H1 (cell line): ENCODE measurements at regions not wholly inside any gene's neighbourhood (a gene's known extent, or its start where the extent isn't known, plus 50 kb on each side); places are given as distances from the start of the nearest gene placed in this dataset.

Experiments used
- CTCF ChIA-PET: fragments of 300-600 bp; sonication (Branson Sonifier 250); formaldehyde crosslinking; loops from one replicate; lab custom pipeline; 2021; ENCODE audit not compliant: partially characterized antibody; lab: Charles Lee
- POLR2A ChIA-PET: fragments of 300-600 bp; sonication (Branson Sonifier 250); formaldehyde crosslinking; loops from one replicate; lab custom pipeline; 2021; ENCODE audit warnings: inconsistent platforms; ENCODE audit not compliant: partially characterized antibody; lab: Charles Lee
- DNase-seq, 2 experiments: peaks; one replicate each; pipeline versions ENCODE4 v3.0.0 to v3.0.0-alpha.2; 2010 to 2022; ENCODE audit warnings: low spot score in 2 of 2, low read depth in 1 of 2, mixed read lengths in 1 of 2
- FAIRE-seq: peaks from 2 replicates; lab custom pipeline; 2011; peaks lifted over from hg19 to GRCh38; lab: Jason Lieb, UNC
- H2AFZ ChIP-seq: 2 replicates; pipeline ENCODE4 v1.8.1; 2012; ENCODE audit warnings: low read length, inconsistent platforms
- H2AK5ac ChIP-seq: 2 replicates; pipeline ENCODE4 v1.6.1; 2013; ENCODE audit warnings: low read depth, low read length
- H2BK120ac ChIP-seq: replicated peaks from 2 replicates; pipeline ENCODE3; 2013; ENCODE audit warnings: low read depth, low read length, inconsistent platforms
- H2BK12ac ChIP-seq: 2 replicates; pipeline ENCODE4 v1.6.1; 2013; ENCODE audit warnings: low read depth, low read length
- H2BK15ac ChIP-seq: 2 replicates; pipeline ENCODE4 v1.6.1; 2013; ENCODE audit warnings: low read length
- H2BK20ac ChIP-seq: 2 replicates; pipeline ENCODE4 v1.6.1; 2013; ENCODE audit warnings: low read length
- H2BK5ac ChIP-seq: 2 replicates; pipeline ENCODE4 v1.6.1; 2013; ENCODE audit warnings: low read depth, low read length
- H3K14ac ChIP-seq: 2 replicates; pipeline ENCODE4 v1.6.1; 2013; ENCODE audit warnings: inconsistent platforms; ENCODE audit not compliant: insufficient read length
- H3K18ac ChIP-seq: 2 replicates; pipeline ENCODE4 v1.6.1; 2013; ENCODE audit warnings: low read length; ENCODE audit errors: extremely low read depth
- H3K23ac ChIP-seq: 2 replicates; pipeline ENCODE4 v1.6.1; 2013; ENCODE audit warnings: inconsistent platforms; ENCODE audit not compliant: insufficient read length
- H3K23me2 ChIP-seq: 2 replicates; pipeline ENCODE4 v1.6.1; 2013; ENCODE audit warnings: low read depth, low read length
- H3K27ac ChIP-seq: 2 replicates; pipeline ENCODE4 v1.6.1; 2011; ENCODE audit warnings: low read depth, low read length, inconsistent platforms
- H3K27me3 ChIP-seq, 4 experiments: replicated peaks in 1 of 4; 1 replicate in 1 of 4; 2 replicates in 3 of 4; pipeline versions ENCODE4 v1.6.1 to v1.8.1; 2011 to 2013; ENCODE audit warnings: low read length in 3 of 4, mild to moderate bottlenecking in 3 of 4, inconsistent platforms in 2 of 4, mixed read lengths in 2 of 4, moderate library complexity in 1 of 4; ENCODE audit not compliant: control insufficient read depth in 3 of 4, insufficient read depth in 3 of 4; ENCODE audit errors: extremely low read depth in 1 of 4
- H3K36me3 ChIP-seq, 4 experiments: 2 replicates each; pipeline versions ENCODE4 v1.6.1 to v1.8.1; 2011 to 2013; ENCODE audit warnings: mild to moderate bottlenecking in 4 of 4, low read length in 3 of 4, moderate library complexity in 2 of 4, control low read depth in 1 of 4, inconsistent platforms in 1 of 4; ENCODE audit not compliant: insufficient read depth in 4 of 4, control insufficient read depth in 2 of 4
- H3K4ac ChIP-seq: replicated peaks from 2 replicates; pipeline ENCODE3; 2013; ENCODE audit warnings: low read length, low read depth, mixed read lengths, inconsistent platforms; ENCODE audit not compliant: insufficient read length
- H3K4me1 ChIP-seq, 4 experiments: replicated peaks in 1 of 4; 1 replicate in 1 of 4; 2 replicates in 3 of 4; pipeline versions ENCODE4 v1.6.1 to v1.8.1; 2011 to 2013; ENCODE audit warnings: low read length in 3 of 4, inconsistent platforms in 2 of 4, mixed read lengths in 1 of 4; ENCODE audit not compliant: insufficient read depth in 4 of 4, control insufficient read depth in 3 of 4
- H3K4me2 ChIP-seq, 2 experiments: 2 replicates each; pipeline versions ENCODE4 v1.6.1 to v1.8.1; 2011 to 2013; ENCODE audit warnings: low read depth in 2 of 2, low read length in 2 of 2, control low read depth in 1 of 2, inconsistent platforms in 1 of 2, mild to moderate bottlenecking in 1 of 2; ENCODE audit not compliant: insufficient read depth in 1 of 2
- H3K4me3 ChIP-seq, 4 experiments: fragments of 200-600, 300-600 bp in 1 of 4; sonication (generic), shearing (Covaris generic), sonication (Bioruptor Twin) in 1 of 4; 2 replicates each; pipeline versions ENCODE4 v1.5.1 to v1.8.1; 2011 to 2016; ENCODE audit warnings: low read length in 4 of 4, low read depth in 3 of 4, control low read depth in 2 of 4, inconsistent platforms in 2 of 4, mild to moderate bottlenecking in 2 of 4, mixed read lengths in 1 of 4, moderate library complexity in 1 of 4; ENCODE audit not compliant: insufficient read depth in 2 of 4; ENCODE audit errors: extremely low read depth in 1 of 4
- H3K56ac ChIP-seq: replicated peaks from 2 replicates; pipeline ENCODE3; 2013; ENCODE audit warnings: low read depth, mild to moderate bottlenecking, mixed read lengths, low read length, inconsistent platforms; ENCODE audit not compliant: insufficient read length
- H3K79me1 ChIP-seq: 2 replicates; pipeline ENCODE4 v1.6.1; 2013; ENCODE audit warnings: low read depth, low read length, control low read depth
- H3K79me2 ChIP-seq, 2 experiments: 2 replicates each; pipeline versions ENCODE4 v1.6.1 to v1.8.1; 2012 to 2013; ENCODE audit warnings: low read length in 2 of 2, mild to moderate bottlenecking in 2 of 2, inconsistent platforms in 1 of 2; ENCODE audit not compliant: insufficient read depth in 2 of 2, control insufficient read depth in 1 of 2
- H3K9ac ChIP-seq, 4 experiments: replicated peaks in 1 of 4; 1 replicate in 1 of 4; 2 replicates in 3 of 4; pipeline versions ENCODE4 v1.6.1 to v1.8.1; 2011 to 2013; ENCODE audit warnings: low read depth in 3 of 4, low read length in 3 of 4, control low read depth in 2 of 4, mild to moderate bottlenecking in 2 of 4, moderate library complexity in 2 of 4, inconsistent platforms in 1 of 4; ENCODE audit errors: extremely low read depth in 1 of 4
- H3K9me3 ChIP-seq, 2 experiments: 2 replicates each; pipeline versions ENCODE4 v1.6.1 to v1.8.1; 2012 to 2013; ENCODE audit warnings: mild to moderate bottlenecking in 2 of 2, moderate library complexity in 2 of 2, control low read depth in 1 of 2, inconsistent platforms in 1 of 2, low read depth in 1 of 2, low read length in 1 of 2, mixed read lengths in 1 of 2; ENCODE audit not compliant: insufficient read depth in 2 of 2
- H4K20me1 ChIP-seq, 2 experiments: replicated peaks in 1 of 2; 2 replicates each; pipeline versions ENCODE3 to v1.8.1; 2011 to 2013; ENCODE audit warnings: inconsistent platforms in 2 of 2, low read length in 2 of 2, mild to moderate bottlenecking in 1 of 2; ENCODE audit not compliant: insufficient read depth in 2 of 2, control insufficient read depth in 1 of 2
- H4K5ac ChIP-seq: 2 replicates; pipeline ENCODE4 v1.6.1; 2013; ENCODE audit warnings: low read length, low read depth, mixed read lengths, inconsistent platforms; ENCODE audit not compliant: insufficient read length
- H4K8ac ChIP-seq: 2 replicates; pipeline ENCODE4 v1.8.0; 2013; ENCODE audit warnings: mild to moderate bottlenecking, moderate library complexity, low read length, inconsistent platforms; ENCODE audit not compliant: insufficient read depth; ENCODE audit errors: extremely low read depth
- H4K91ac ChIP-seq: replicated peaks from 2 replicates; pipeline ENCODE3; 2013; ENCODE audit warnings: low read length, mixed read lengths, inconsistent platforms; ENCODE audit not compliant: insufficient read length
- BCL11A ChIP-seq, 2 experiments: IDR thresholded peaks; one replicate each; pipeline ENCODE4 v1.6.1; 2011; ENCODE audit warnings: low read depth in 2 of 2, low read length in 2 of 2, mild to moderate bottlenecking in 2 of 2
- CBX5 ChIP-seq: fragments of 300-800, 300-1000 bp; sonication (generic); IDR thresholded peaks from 2 replicates; pipeline ENCODE4 v1.7.1; 2016; ENCODE audit warnings: antibody characterized with exemption, low read length, low read depth
- E2F6 ChIP-seq: IDR thresholded peaks from 2 replicates; pipeline ENCODE4 v1.6.1; 2012; ENCODE audit warnings: inconsistent platforms
- EZH2 ChIP-seq: fragments of 200-600 bp; sonication (generic); IDR thresholded peaks from 2 replicates; pipeline ENCODE4 v1.7.1; 2012; ENCODE audit warnings: low read depth, mild to moderate bottlenecking, moderate library complexity, low read length, inconsistent platforms; ENCODE audit not compliant: severe bottlenecking
- HDAC2 ChIP-seq, 2 experiments: fragments of 300-600 bp in 1 of 2; sonication (generic) in 1 of 2; IDR thresholded peaks; 2 replicates each; pipeline ENCODE4 v1.6.1; 2011 to 2012; ENCODE audit warnings: low read depth in 2 of 2, low read length in 2 of 2, mild to moderate bottlenecking in 2 of 2, moderate library complexity in 2 of 2, borderline replicate concordance in 1 of 2, inconsistent platforms in 1 of 2
- RAD21 ChIP-seq, 2 experiments: IDR thresholded peaks in 1 of 2; conservative IDR thresholded peaks in 1 of 2; 2 replicates each; pipeline ENCODE4 v1.6.1; 2011; ENCODE audit warnings: low read depth in 2 of 2, low read length in 2 of 2, improper control_type of control experiment in 1 of 2, inconsistent platforms in 1 of 2, mild to moderate bottlenecking in 1 of 2, moderate library complexity in 1 of 2
- RNF2 ChIP-seq: fragments of 200-900, 300-1000 bp; sonication (generic); IDR thresholded peaks from 2 replicates; pipeline ENCODE4 v1.7.1; 2016; ENCODE audit warnings: borderline replicate concordance, low read depth, mild to moderate bottlenecking, antibody characterized with exemption, low read length; ENCODE audit not compliant: poor library complexity, severe bottlenecking; ENCODE audit errors: missing control alignments
- SP2 ChIP-seq: IDR thresholded peaks from 2 replicates; pipeline ENCODE4 v1.6.1; 2012; ENCODE audit warnings: mild to moderate bottlenecking, low read length, inconsistent platforms
- TCF12 ChIP-seq: IDR thresholded peaks from 2 replicates; pipeline ENCODE4 v1.6.1; 2011; ENCODE audit warnings: low read depth, mild to moderate bottlenecking, low read length
- ZNF274 ChIP-seq: IDR thresholded peaks from 2 replicates; pipeline ENCODE4 v1.7.0; 2012; ENCODE audit warnings: low read length, borderline replicate concordance; ENCODE audit errors: extremely low read depth
- WGBS, 2 experiments: shearing (Covaris generic) in 1 of 2; methylation state at CpG; one replicate each; pipeline versions ENCODE4 v1.1.6 to v1.1.7; 2013 to 2015; ENCODE audit warnings: low lambda C conversion rate in 2 of 2, mixed read lengths in 2 of 2, inconsistent platforms in 1 of 2, low coverage in 1 of 2, missing lambda C conversion rate in 1 of 2; ENCODE audit not compliant: insufficient replicate concordance in 2 of 2, insufficient coverage in 1 of 2, insufficient read length in 1 of 2; ENCODE audit errors: extremely low coverage in 1 of 2, missing lambda C conversion rate in 1 of 2; 5-methylcytosine and 5-hydroxymethylcytosine counted together

GRCh38 chr11:103010891-103011290 lies 55.4 kb upstream of the MMP13 start:
- Histone ChIP-seq H2BK20ac (no peak overlapping the region), H4K20me1 (no peaks in the 10 kb centered on the region), H2BK12ac (no peak overlapping the region), H3K14ac (no peak overlapping the region), H3K4ac (no peak overlapping the region), H3K56ac (no peak overlapping the region), H4K8ac (no peak overlapping the region), H3K27me3 (no peaks in the 10 kb centered on the region), H3K79me2 (no peaks in the 10 kb centered on the region), H3K79me1 (no peaks in the 10 kb centered on the region), H3K18ac (no peak overlapping the region), H3K9me3 (peaks cover 3 to 6% of the 10 kb centered on the region in 2 experiments; a peak in 1 of 4 replicates), H3K23me2 (no peaks in the 10 kb centered on the region), H3K4me3 (no peak overlapping the region), H2BK15ac (no peak overlapping the region), H2BK120ac (no peak overlapping the region), H3K36me3 (no peaks in the 10 kb centered on the region), H2AFZ (no peak overlapping the region), H3K4me2 (no peak overlapping the region), H3K27ac (no peak overlapping the region), H4K5ac (no peak overlapping the region), H4K91ac (no peak overlapping the region), H3K23ac (no peak overlapping the region), H3K4me1 (no peaks in the 10 kb centered on the region), H2AK5ac (no peak overlapping the region), H2BK5ac (no peak overlapping the region), H3K9ac (no peak overlapping the region)
- ChIA-PET CTCF (no interaction called here), POLR2A (no interaction called here)
- WGBS, 2 experiments, result 79% methylated on average over 3 of the region's 3 CpGs; no CpG with 5 or more reads in 1 of the 2 experiments
- FAIRE-seq, result no peak
- DNase-seq, result no peak
- TF ChIP-seq ZNF274, result no peak
- TF ChIP-seq RNF2, result no peak
- no peak for TF ChIP-seq RAD21 (IDR thresholded peaks at IDR 0.05 in 1 of 2, conservative IDR thresholded peaks at IDR 0.05 in 1 of 2; ENCODE audit: low read depth in 2 of 2, low read length in 2 of 2)
- no peak for TF ChIP-seq BCL11A (IDR thresholded peaks at IDR 0.05; ENCODE audit: low read depth in 2 of 2, low read length in 2 of 2)
- TF ChIP-seq HDAC2 (IDR thresholded peaks at IDR 0.05; ENCODE audit: borderline replicate concordance in 1 of 2, low read depth in 2 of 2, low read length in 2 of 2), result no peak
- TF ChIP-seq EZH2, result no peak
- TF ChIP-seq CBX5, result no peak
- no peak for TF ChIP-seq SP2
- TF ChIP-seq TCF12, result no peak
- no peak for TF ChIP-seq E2F6
